ENCODE measurements at regions not wholly inside any gene's neighbourhood (a gene's known extent, or its start where the extent isn't known, plus 50 kb on each side); places are given as distances from the start of the nearest gene placed in this dataset.
A peak's percentile ranks its signal among the peaks of the same experiment; 100 is the strongest.

DNA sequence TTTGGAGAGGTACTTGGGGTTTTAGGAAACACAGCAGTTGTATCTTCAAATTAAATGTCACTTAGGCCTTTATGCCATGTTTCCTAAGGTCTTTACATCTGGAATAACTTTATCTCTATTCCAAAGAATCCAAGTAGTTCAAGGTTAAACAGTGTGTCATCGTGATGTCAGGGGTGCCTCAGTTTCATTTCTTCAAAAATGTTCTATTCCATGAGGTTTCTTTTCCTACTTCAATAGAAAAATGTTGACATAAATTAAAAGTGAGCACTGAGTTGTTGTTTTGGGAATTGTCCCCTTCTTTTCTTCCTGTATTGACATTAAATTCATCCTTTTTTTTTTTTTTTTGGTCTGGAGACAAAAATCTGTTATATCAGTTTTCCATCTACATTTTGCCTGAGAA, 160.6 kb upstream of the C21orf91 start:
- DNase-seq (ENCODE audit: low read depth) = no peak

DNA sequence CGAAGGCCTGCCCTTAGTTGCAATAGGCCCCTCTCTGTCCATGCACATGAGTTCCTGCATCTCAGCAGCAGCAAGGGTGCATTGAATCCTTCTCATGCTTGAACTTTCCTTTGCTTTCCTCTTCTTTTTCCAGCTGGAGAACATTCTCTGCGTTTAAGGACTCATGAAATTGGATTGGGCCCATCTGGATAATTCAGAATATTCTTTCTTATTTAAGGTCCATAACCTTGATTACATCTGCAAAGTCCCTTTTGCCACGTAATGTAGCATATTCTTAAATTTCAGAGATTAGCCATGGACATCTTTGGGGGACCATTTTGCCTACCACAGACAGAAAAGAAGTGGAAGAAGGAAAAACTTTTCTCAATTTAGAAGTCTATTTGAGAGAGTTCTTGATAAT, 159.7 kb upstream of the C21orf91 start:
- DNase-seq (ENCODE audit: low read depth) = no peak

GRCh38 chr21:17976691-17977090, 157.5 kb upstream of the C21orf91 start:
- no peak for DNase-seq (ENCODE audit: low read depth)

GRCh38 chr21:17976139-17976538, 157.0 kb upstream of the C21orf91 start:
- DNase-seq (ENCODE audit: low read depth) = no peak

DNA sequence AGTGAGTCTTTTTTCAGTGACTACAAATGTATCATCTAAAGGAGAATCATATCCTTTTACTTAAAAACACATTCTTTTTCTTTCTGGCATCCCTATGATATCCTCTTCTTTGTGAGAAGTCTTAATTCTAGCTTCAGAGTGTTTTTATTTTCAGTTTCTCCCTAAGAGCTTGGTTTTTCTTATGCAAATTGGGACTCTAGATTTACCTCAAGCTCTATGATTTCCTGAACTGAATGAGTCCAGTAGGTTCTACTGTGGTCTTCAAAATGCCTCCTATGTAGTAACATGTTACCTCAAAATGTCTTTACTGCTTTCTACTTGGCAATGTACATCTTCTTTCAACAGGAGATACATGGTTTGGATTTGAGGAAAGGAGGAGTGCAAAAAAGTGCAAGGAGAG, 148.2 kb upstream of the C21orf91 start:
- no peak for DNase-seq (ENCODE audit: low read depth)

DNA sequence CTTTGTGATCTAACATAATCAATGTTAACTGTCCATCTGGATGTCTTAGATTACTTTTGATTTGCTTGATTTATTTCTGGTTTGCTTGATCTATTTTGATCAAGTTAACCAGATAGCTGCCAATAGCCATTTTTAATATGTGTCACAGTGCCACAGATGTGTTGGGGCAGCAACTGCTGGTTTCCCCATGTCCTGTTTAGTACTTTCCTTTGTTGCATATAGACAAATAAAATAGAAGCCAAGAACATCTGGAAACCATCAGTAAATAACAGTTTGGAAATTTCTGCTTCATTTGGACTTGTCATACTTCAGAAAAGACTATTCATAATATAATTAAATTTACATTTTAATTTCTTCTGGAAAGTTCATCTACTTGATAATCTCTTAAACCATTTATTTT, 145.6 kb upstream of the C21orf91 start:
- DNase-seq (ENCODE audit: low read depth) = no peak

GRCh38 chr21:17964199-17964598, 145.0 kb upstream of the C21orf91 start:
- DNase-seq (ENCODE audit: low read depth) = no peak

- DNase-seq (ENCODE audit: low read depth) = no peak
Measured at GRCh38 chr21:17950591-17950990, 131.4 kb upstream of the C21orf91 start.

DNA sequence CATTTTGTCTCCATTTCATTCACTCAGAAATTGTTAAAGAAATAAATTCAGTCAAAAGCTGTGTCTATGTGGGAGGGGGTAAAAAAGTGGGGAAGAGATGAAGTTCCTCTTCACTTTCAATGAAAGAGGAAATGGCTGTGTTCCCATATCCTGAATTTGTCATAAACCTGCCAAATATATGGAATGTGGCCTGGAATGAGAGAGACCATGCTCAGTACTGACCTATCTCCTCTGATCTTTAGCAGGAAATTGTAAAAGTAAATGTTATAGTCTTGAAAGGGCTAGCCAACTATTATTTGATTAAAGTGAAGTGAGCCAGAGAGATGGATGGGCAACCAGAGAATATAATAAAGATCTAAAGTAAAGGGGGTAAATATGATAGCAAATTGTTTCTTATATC, 130.3 kb upstream of the C21orf91 start:
- DNase-seq (ENCODE audit: low read depth) = no peak

DNA sequence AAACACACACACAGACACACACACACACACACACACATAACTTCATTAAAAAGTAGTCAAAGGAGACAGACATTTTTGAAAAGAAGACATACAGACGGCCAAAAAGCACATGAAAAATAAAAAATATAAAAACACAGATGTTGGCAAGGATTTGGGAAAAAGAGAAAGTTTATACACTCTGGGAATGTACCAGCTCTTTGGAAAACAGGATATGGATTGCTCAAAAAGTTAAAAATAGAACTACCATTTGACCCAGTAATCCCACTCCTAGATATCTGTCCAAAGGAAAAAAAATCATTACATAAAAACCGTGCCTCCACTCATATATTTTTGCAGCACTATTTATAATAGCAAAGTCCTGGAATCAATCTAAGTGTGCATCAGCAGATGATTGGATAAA, 128.4 kb upstream of the C21orf91 start:
- DNase-seq (ENCODE audit: low read depth) = no peak

- no peak for DNase-seq (ENCODE audit: low read depth)
Measured at GRCh38 chr21:17931080-17931479, 111.9 kb upstream of the C21orf91 start.

- no peak for DNase-seq (ENCODE audit: low read depth)
Measured at GRCh38 chr21:17930093-17930492, 110.9 kb upstream of the C21orf91 start.

GRCh38 chr21:17929510-17929909, 110.4 kb upstream of the C21orf91 start:
- DNase-seq (ENCODE audit: low read depth) = no peak

GRCh38 chr21:17925899-17926298, 106.7 kb upstream of the C21orf91 start:
- no peak for DNase-seq (ENCODE audit: low read depth)

DNA sequence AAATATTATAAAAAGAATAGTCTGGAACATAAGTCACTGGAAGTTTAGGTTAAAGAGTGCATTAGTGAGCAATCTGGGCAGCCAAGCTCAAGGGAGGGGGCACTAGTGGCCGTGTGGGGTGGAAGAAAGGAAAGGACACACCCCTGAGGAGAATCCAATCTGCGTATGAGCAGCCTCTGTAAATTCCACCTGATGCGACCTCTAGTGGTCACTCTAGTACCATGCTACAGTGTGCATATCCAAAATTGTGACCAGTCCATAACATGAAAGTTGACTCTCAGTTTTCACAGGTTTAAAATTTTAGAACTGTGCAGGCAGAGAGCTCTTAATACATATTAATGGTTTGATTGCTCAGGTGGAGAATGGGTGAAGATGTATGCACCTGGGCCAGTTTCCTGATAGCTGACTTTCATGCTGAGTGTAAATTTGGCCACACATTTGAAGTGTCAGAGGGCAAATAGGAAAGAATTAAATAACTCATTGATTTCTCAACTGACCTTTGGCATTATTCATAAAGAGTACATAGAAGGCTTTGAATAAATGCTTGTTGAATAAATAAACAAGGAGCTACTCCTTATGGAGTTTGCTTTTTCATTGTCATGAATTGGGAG, 105.9 kb upstream of the C21orf91 start:
- DNase-seq (ENCODE audit: low read depth) = peak; percentile 50

DNA sequence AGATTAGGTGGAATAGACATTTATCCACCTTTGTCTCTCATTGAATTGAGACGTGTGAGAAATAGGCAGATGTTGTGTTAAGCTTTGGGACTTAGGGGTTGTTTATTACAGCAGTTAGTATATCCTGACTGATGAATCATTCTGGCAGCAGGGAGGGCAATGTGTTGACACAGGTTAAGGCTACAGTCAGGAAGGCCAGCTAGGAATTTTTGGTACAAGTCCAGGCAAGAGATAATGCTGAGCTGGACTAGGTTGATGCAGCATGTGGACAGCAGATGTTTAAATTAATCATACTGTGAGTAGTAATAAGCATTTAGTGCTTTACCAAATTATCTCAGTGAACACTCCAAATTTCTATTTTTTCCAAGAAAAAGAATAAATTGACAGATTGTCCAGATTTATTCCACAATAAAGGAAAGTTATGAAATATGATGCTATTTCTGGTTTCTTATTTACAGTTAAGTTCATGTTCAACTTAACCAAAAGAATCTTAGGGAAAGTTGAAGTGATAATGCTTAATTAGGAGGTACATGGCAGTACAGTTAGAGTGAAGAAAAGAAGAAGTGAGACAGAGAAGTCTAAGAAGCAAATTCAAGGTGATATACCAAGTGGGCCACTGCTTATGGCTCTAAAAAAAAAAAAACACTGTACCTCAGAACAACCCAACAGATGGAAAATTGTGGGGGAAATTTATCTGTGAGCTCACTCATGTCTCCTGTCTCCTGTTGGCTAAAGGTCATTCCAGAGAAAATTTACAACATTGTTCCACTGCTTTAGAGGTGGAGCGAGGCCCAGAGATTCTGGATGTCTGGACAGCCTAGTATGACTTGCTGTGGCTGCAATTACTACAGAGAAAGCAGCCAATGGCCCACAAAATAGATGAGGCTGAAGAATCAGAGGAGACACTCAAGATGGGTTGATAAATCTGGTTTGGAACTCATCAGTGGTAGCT, 102.7 kb upstream of the C21orf91 start:
- peak; percentile 62 for DNase-seq (ENCODE audit: low read depth)

DNA sequence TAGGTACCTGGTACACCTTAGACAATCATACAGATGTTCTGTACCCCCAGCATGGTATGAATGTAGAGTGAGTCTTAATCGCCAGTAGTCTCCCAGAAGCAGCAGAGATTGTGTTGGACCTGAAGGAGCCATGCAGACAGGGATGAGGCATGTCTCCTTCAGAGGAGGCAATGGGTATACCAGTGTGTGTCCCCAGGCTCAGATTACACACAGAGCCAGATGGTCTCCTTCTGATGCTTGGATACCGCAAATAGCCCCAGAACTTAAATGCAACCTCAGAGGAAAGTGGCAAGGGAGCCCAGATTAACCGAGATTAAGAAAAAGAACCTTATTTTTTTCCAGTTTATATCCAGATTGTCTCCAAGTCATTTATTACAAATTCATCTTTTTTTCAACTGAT, 96.8 kb upstream of the C21orf91 start:
- no peak for DNase-seq (ENCODE audit: low read depth)

- DNase-seq (ENCODE audit: low read depth) = peak; percentile 15
Measured at GRCh38 chr21:17911628-17912027, 92.5 kb upstream of the C21orf91 start.

GRCh38 chr21:17903929-17904639, 84.9 kb upstream of the C21orf91 start:
- no peak for DNase-seq (ENCODE audit: low read depth)

DNA sequence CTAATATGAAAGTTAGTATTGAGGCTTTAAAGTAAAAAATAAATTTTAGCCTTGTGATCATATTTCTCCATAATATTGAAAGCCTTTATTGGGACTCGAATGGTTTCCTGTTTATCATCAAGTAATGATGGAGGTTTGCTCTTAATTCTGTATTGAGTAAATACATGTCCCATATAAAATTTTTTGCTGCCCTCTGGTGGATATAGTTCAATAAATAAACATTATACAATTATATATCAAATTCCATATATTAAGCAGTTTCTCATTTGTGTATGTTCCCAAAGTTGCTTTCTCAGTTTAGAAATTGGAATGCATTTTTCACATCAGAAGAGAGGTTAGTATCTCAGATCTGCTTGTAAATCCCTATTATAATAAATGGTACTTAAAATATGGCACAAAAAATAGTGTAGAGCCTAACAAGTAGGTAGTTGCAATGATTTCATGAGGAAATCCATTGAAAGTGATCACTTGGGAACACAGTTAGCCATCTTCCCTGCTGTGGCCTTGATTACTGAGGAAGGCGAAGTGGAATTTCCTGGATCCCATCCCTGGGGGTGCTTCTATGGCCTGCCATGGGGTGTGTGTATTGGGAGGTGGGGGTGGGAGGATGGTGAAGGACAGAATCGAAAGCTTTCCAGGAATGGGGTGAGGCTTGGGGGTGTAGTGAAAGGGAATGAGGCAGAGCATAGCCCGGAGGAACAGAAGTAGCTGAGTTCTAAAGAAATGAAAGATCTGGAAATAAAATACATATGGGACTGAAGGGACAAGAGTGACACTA, 84.1 kb upstream of the C21orf91 start:
- DNase-seq (ENCODE audit: low read depth) = no peak

DNA sequence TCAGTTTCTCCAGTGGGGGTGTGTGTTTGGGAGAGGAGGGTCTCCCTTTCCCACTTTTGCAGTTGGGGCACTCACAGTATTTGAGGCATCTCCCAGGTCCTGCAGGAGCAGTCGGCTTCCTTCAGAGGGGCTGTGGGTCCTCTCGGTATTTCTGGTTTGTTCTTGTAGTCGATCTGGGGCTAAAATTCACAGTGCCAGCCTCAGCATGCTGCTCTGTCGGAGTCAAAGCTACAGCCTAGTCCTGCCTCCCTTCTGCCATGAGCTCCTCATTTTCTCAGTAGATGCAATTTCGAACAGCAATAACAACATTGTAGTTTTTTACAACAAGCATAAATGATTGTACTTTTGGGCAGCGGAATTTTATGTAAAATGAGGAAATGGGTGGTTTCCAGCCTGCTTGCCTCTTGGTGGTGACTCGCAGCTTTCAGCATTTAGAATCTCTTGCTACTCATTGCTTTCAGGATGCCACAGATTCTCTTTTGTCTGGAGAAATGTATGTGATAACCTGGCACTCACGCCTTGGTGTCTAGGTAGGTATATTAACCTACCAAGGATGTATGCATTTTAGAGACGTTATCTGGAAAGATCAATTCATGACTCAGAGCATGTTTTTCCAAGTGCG, 82.4 kb upstream of the C21orf91 start:
- DNase-seq (ENCODE audit: low read depth) = no peak
